ENCODE measurements at regions not wholly inside any gene's neighbourhood (a gene's known extent, or its start where the extent isn't known, plus 50 kb on each side); places are given as distances from the start of the nearest gene placed in this dataset.

DNA sequence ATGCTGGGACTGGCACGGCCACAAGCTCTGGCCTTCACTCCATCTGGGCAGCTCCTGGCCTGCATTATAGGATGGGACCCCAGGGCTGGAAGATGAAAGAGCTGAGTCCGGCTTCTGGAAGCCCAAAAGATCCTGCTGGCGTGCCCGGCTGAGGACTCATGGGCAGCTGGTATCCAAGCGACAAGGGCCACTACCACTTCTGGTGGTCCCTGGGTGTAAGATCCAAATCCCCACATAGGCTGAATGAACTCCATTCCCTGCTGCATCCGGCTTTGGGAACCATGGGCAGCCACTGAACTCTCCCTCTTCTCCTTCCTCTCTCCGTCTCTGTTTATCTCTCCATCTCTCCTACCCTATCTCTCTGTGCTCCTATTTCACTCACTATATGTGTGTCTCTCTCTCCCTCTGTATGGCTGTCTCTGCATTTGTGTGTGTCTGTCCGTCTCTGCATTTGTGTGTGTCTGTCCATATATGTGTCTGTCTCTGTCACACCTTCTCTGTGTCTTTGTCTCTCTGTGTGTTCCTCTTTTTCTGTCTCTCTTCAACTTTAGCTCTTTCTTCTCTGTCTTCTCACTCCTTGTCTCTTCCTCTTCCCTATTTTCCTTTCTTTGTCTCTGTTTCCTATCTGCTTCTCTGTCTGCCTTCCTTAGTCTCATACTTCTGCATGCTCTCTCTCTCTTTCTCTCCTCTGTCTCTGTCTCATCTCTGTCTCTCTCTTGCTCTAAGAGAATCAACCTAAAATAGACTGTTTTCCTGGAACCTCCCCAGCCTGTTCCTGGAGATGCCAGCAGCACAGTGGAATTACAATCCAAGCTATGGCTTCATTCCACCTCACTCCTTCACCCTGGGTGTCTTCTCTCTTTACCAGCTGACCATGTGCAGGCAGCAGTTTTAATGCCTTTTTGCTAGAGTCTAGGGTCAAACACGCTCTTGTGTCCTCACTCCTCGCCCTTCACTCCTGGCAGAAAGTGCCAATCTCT, 60.4 kb upstream of the IRX6 start:
- BruUV-seq (replicated peaks): no TSS peak
- H3K9ac ChIP-seq (ENCODE audit: insufficient read depth in 1 of 2, low read depth in 2 of 2, low read length in 2 of 2): no peak overlapping the region
- no peaks in the 10 kb centered on the region for H3K9me3 ChIP-seq (replicated peaks; ENCODE audit: control insufficient read depth, insufficient read depth, low read depth, low read length)
- H2AFZ ChIP-seq (ENCODE audit: low read depth, low read length): no peak overlapping the region
- no peak for ATAC-seq
- TF ChIP-seq PBX2 (CRISPR knock-in tag; IDR thresholded peaks at IDR 0.05; ENCODE audit: low read depth) (no peak), PBX2 (tag; conservative IDR thresholded peaks at IDR 0.05; ENCODE audit: low read depth) (no peak), SPI1 (IDR thresholded peaks at IDR 0.05; ENCODE audit: borderline replicate concordance, low read depth, low read length) (peak; percentile 5; the same call in 1 of the 2 replicates)
- CTCF ChIA-PET (ENCODE audit: low intra/inter-chr PET ratio): no interaction called here
- intact Hi-C loops (cut with micrococcal nuclease) (no loop called here), in situ Hi-C loops (cut with MboI) (no loop called here)
- no peak overlapping the region for H3K4me2 ChIP-seq (ENCODE audit: insufficient read depth, low read length)
- H3K79me2 ChIP-seq (ENCODE audit: control insufficient read depth, insufficient read depth, low read length): no peaks in the 10 kb centered on the region
- H3K4me3 ChIP-seq: no peak overlapping the region
- FAIRE-seq: no peak
- H3K9me1 ChIP-seq (ENCODE audit: control insufficient read depth, insufficient read depth, low read length): no peaks in the 10 kb centered on the region
- no peak for DNase-seq (ENCODE audit: extremely low read depth in 1 of 4, low spot score in 3 of 4)
- H4K20me1 ChIP-seq (replicated peaks; ENCODE audit: control insufficient read depth, insufficient read depth, low read length): no peaks in the 10 kb centered on the region
- no peaks in the 10 kb centered on the region for H3K36me3 ChIP-seq (ENCODE audit: control insufficient read depth, insufficient read depth, low read length)
- H3K27ac ChIP-seq (ENCODE audit: extremely low read depth, low read depth, low read length): no peak overlapping the region
- no peaks in the 10 kb centered on the region for H3K4me1 ChIP-seq (replicated peaks in 1 of 2; ENCODE audit: control insufficient read depth in 2 of 2, insufficient read depth in 2 of 2, low read length in 2 of 2)
- POLR2A ChIA-PET: interaction anchor here (0.6 to 0.7 kb wide), 3 partner anchors 204 to 393 kb away, joined by 3 read pairs; no protein-coding TSS in a partner anchor
- WGBS (ENCODE audit: insufficient coverage, low coverage, missing lambda C conversion rate): under 1% methylated on average over 10 of the region's 10 CpGs
- H3K27me3 ChIP-seq (ENCODE audit: control insufficient read depth in 2 of 2, insufficient read depth in 2 of 2, low read length in 2 of 2): no peaks in the 10 kb centered on the region

All from K562 (cell line).